NB4 (cell line): ENCODE measurements at regions not wholly inside any gene's neighbourhood (a gene's known extent, or its start where the extent isn't known, plus 50 kb on each side); places are given as distances from the start of the nearest gene placed in this dataset.
"Not testable (repeated sequence)": the region's sequence is repeated elsewhere in the genome, so short reads cannot be mapped to it uniquely, and the experiment has no call there.

Experiments used
- DNase-seq: peaks from one replicate; pipeline ENCODE4 v3.0.0; 2010; ENCODE audit warnings: low read depth
- H3K4me3 ChIP-seq: one replicate; pipeline ENCODE4 v1.5.1; 2011; ENCODE audit warnings: mild to moderate bottlenecking, low read depth, low read length, moderate library complexity
- MYC ChIP-seq: IDR thresholded peaks from 2 replicates; pipeline ENCODE4 v1.6.1; 2011; ENCODE audit warnings: low read depth, low read length
- POLR2A ChIP-seq: IDR thresholded peaks from 2 replicates; pipeline ENCODE4 v1.6.1; 2011; ENCODE audit warnings: mild to moderate bottlenecking; ENCODE audit not compliant: insufficient read length; ENCODE audit errors: extremely low read depth
- TF ChIP-seq, protein P1 (sequence below): IDR thresholded peaks from 2 replicates; pipeline ENCODE4 v1.6.1; 2011; ENCODE audit warnings: low read depth, low read length
- TF ChIP-seq, protein P2 (sequence below): IDR thresholded peaks from one replicate; pipeline ENCODE4 v1.5.1; 2012; ENCODE audit warnings: low read depth, low read length

DNA sequence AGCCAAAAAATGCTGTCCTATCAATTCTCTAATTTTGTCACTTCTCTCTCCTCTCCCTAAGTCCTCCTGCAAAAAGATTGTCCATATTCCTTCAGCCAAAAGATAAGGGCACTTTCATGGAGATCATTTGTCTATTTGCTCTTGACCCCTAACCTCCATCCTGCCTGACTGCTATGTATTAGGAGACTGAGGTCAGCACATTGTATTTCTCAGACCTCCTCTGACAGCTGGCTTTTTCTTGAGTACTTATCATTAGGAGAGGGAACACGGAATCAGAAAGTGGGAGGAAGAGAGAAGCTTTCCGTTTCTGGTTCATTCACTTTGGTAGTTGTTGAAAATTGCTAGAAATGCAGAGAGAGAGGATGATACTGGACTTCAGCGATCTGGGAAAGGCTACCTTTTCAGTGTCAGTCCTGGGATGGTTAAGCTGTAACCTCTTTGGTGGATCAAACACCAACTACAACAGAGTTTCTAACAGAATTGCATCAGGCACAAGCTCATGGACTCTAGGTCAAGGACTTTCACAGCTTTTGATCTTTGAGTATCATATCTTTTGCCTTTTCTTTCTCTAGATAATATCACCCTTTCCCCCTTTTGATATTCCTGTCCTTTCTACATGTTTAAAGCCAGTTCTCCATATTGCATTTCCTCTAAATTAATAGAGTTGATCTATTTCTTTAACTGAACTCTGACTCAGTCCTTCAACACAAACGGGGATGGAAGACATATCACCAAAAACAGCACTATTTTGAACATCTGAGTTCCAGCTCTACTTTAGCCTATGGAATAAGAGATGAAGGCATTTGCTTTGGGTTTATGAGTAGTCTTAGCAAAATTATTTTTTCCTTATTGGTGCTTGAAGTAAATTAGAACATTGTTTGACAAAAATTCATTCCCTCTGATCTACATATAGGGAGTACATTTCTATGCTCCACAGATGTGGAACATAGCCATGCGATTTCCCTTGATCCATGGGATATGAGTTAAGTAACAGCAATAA is 63.3 kb upstream of the KYNU start:
- TF ChIP-seq, protein P1, sequence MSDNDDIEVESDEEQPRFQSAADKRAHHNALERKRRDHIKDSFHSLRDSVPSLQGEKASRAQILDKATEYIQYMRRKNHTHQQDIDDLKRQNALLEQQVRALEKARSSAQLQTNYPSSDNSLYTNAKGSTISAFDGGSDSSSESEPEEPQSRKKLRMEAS = no peak
- TF ChIP-seq POLR2A = no peak
- no peak for TF ChIP-seq MYC
- TF ChIP-seq, protein P2, sequence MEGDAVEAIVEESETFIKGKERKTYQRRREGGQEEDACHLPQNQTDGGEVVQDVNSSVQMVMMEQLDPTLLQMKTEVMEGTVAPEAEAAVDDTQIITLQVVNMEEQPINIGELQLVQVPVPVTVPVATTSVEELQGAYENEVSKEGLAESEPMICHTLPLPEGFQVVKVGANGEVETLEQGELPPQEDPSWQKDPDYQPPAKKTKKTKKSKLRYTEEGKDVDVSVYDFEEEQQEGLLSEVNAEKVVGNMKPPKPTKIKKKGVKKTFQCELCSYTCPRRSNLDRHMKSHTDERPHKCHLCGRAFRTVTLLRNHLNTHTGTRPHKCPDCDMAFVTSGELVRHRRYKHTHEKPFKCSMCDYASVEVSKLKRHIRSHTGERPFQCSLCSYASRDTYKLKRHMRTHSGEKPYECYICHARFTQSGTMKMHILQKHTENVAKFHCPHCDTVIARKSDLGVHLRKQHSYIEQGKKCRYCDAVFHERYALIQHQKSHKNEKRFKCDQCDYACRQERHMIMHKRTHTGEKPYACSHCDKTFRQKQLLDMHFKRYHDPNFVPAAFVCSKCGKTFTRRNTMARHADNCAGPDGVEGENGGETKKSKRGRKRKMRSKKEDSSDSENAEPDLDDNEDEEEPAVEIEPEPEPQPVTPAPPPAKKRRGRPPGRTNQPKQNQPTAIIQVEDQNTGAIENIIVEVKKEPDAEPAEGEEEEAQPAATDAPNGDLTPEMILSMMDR = no peak
- H3K4me3 ChIP-seq = no peak overlapping the region
- DNase-seq = no peak

DNA sequence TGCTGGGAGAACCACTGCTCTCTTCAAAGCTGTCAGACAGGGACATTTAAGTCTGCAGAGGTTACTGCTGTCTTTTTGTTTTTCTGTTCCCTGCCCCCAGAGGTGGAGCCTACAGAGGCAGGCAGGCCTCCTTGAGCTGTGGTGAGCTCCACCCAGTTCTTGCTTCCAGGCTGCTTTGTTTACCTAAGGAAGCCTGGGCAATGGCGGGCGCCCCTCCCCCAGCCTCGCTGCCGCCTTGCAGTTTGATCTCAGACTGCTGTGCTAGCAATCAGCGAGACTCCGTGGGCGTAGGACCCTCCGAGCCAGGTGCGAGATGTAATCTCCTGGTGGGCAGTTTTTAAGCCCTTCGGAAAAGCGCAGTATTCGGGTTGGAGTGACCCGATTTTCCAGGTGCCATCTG is 65.8 kb upstream of the KYNU start:
- H3K4me3 ChIP-seq = not testable (repeated sequence)

DNA sequence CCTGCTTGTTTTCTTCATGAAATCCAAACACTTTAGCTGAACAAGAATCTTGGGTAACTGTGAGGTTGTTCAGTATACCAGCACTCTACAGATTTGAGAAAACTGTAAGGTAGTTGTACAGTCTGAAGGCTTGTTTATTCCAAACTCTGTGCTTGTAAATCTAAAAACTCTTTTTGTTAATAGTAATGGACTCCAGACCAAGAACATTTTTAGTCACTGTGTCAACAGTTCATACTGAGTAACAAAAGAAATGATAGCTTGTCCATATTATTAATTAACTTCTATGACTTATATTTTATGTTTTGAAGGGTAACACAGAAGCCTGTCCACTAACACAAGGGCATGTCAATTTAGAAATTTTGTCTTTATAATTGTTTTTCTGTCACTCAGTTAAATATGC is 72.2 kb upstream of the KYNU start:
- H3K4me3 ChIP-seq = no peak overlapping the region
- TF ChIP-seq POLR2A (no peak), MYC (no peak)
- TF ChIP-seq, protein P2 = no peak
- TF ChIP-seq, protein P1 = no peak
- DNase-seq = no peak

More for the DNA sequence above, 65.8 kb upstream of the KYNU start:
- DNase-seq = not testable (repeated sequence)

DNA sequence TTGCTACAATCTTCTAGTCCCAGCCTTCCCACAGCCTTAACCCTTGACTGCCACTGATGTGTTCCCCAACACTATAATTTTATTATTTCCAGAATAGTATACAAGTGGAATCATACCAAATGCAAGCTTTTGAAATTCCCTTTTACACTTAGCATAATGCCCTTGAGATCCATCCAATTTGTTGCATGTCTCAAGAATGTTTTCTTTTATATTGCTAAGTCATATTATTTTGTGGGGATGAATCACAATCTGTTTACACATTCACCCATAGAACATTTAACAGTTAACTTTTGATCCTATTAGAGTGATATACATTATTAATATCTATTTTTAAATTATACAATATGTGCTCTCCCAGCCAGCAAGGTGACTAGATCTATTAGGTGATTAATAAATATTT is 74.3 kb upstream of the KYNU start:
- H3K4me3 ChIP-seq = no peak overlapping the region
- no peak for TF ChIP-seq POLR2A
- DNase-seq = no peak

DNA sequence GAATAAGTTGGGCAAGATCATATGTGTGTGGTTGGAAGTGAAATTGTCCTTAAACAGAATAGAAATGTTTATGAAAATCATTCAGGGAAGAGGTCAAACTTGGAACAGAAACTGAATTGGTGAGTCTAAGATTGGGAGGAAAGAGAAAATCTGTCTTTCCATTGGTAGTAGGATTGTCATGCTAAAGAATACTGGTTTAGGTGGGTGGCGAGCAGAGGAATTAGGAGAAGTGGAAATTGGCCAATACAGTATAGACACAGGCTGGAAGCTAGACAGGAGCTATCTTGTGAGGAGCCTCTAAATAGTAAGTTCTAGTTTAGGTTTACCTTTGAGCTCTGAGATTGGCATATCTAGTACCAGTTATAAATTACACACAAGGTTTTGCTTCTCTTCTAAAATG is 80.9 kb upstream of the KYNU start:
- no peak overlapping the region for H3K4me3 ChIP-seq
- DNase-seq = no peak
- no peak for TF ChIP-seq POLR2A
- TF ChIP-seq, protein P1 = no peak
- TF ChIP-seq, protein P2 = no peak
- no peak for TF ChIP-seq MYC

DNA sequence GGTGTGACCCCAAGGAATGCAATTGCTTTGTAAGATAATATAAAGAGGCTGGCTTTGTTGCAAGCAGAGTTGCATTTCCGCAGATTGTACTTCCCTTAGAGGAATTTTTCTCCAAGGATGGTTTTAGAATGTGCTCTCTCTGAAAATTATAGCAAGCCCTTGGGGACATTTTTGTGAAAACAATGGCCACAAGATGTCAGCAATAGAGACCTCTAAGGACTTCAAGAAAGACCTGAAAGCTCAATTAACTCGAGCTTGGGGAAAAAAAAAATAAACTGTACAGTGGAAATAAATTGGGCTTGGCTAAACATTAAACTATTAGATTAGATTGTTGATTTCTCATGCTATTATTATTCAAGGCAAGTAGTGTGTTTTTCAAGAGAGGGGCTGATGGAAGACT is 81.3 kb upstream of the KYNU start:
- DNase-seq = no peak
- TF ChIP-seq, protein P1 = no peak
- no peak for TF ChIP-seq MYC
- TF ChIP-seq, protein P2 = no peak
- no peak for TF ChIP-seq POLR2A
- H3K4me3 ChIP-seq = no peak overlapping the region

DNA sequence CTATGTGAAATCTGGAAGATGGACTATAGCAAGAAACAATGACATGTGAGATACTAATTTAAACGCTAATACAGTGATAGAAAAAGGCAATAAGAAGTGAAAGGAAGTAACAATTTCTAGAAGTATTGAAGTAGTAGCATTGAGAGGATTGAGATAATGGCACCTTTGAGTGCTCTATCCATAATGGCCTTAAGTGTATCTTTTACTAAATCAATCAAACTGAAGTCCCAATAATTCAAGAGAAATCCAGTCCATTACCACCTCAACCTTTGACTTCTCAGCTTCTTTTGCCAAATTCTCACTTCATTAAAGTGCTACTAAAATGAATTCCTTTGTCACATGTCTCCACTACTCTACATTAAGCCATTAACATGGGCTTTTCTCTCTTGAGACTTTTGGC is 82.6 kb upstream of the KYNU start:
- no peak for DNase-seq
- no peak overlapping the region for H3K4me3 ChIP-seq
- TF ChIP-seq, protein P1 = no peak
- TF ChIP-seq MYC (no peak), POLR2A (no peak)
- TF ChIP-seq, protein P2 = no peak

DNA sequence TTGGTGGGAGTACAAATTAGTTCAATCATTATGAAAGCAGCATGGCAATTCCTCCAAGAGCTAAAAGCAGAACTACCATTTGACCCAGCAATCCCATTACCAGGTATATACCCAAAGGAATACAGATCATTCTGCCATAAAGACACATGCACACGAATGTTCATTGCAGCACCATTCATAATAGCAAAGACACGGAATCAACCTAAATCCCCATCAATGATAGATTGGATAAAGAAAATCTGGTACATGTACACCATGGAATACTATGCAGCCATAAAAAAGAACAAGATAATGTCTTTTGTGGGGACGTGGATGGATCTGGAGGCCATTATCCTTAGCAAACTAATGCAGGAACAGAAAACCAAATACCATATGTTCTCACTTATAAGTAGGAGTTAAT is 85.1 kb upstream of the KYNU start:
- not testable (repeated sequence) for DNase-seq, H3K4me3 ChIP-seq
